Panc1 (cell line): ENCODE measurements at regions not wholly inside any gene's neighbourhood (a gene's known extent, or its start where the extent isn't known, plus 50 kb on each side); places are given as distances from the start of the nearest gene placed in this dataset.

Source experiments
- ATAC-seq: fragments of 200-7000 bp; cut with Tn5 transposase; 2 replicates; pipeline ENCODE4 v1.9.1; 2020; ENCODE audit warnings: mild to moderate bottlenecking, moderate library complexity
- BruUV-seq: library from RNA; stranded (reverse); fragments of 400-500 nt; replicated peaks from 2 replicates; lab custom pipeline; 2021; lab: Mats Ljungman, UMichigan
- CTCF ChIA-PET: fragments of 300-600 bp; sonication (Branson Sonifier 250); formaldehyde crosslinking; loops from one replicate; lab custom pipeline; 2022; ENCODE audit warnings: antibody characterized with exemption; lab: Charles Lee
- POLR2A ChIA-PET: fragments of 300-600 bp; sonication (Branson Sonifier 250); formaldehyde crosslinking; loops from one replicate; lab custom pipeline; 2022; ENCODE audit warnings: antibody characterized with exemption; lab: Charles Lee
- DNase-seq: peaks from one replicate; pipeline ENCODE4 v3.0.0-alpha.2; 2010; ENCODE audit warnings: low read depth, low spot score
- H3K27ac ChIP-seq: 2 replicates; pipeline ENCODE4 v1.5.1; 2011; ENCODE audit warnings: mild to moderate bottlenecking, low read length, inconsistent platforms
- H3K27me3 ChIP-seq: fragments of 200-500 bp; sonication (Bioruptor generic); 2 replicates; pipeline ENCODE4 v1.6.0; 2014; ENCODE audit warnings: low read length, inconsistent platforms; ENCODE audit not compliant: control insufficient read depth, insufficient read depth
- H3K36me3 ChIP-seq: fragments of 200-500 bp; sonication (Bioruptor generic); 2 replicates; pipeline ENCODE4 v1.5.1; 2014; ENCODE audit warnings: inconsistent platforms, mild to moderate bottlenecking, low read length, moderate library complexity; ENCODE audit not compliant: control insufficient read depth, insufficient read depth
- H3K4me1 ChIP-seq: 2 replicates; pipeline ENCODE4 v1.5.1; 2011; ENCODE audit warnings: inconsistent platforms, mild to moderate bottlenecking, low read length, moderate library complexity; ENCODE audit not compliant: control insufficient read depth, insufficient read depth
- H3K4me3 ChIP-seq, 2 experiments: 2 replicates each; pipeline ENCODE4 v1.5.1; 2011 to 2012; ENCODE audit warnings: low read depth in 2 of 2, low read length in 2 of 2, mild to moderate bottlenecking in 2 of 2, inconsistent platforms in 1 of 2, moderate library complexity in 1 of 2
- H3K9me3 ChIP-seq: fragments of 200-500 bp; sonication (Bioruptor generic); 2 replicates; pipeline ENCODE4 v1.5.1; 2014; ENCODE audit warnings: low read depth, mild to moderate bottlenecking, inconsistent platforms, low read length, moderate library complexity; ENCODE audit not compliant: control insufficient read depth, insufficient read depth
- CTCF ChIP-seq: fragments of 450-650 bp; IDR thresholded peaks from 2 replicates; pipeline ENCODE4 v1.5.1; 2017; ENCODE audit warnings: mild to moderate bottlenecking
- POLR2AphosphoS5 ChIP-seq: IDR thresholded peaks from 2 replicates; pipeline ENCODE4 v1.6.1; 2012; ENCODE audit warnings: mild to moderate bottlenecking, low read depth, low read length, moderate library complexity
- REST ChIP-seq, 2 experiments: IDR thresholded peaks; 2 replicates each; pipeline ENCODE4 v1.6.1; 2011 to 2012; ENCODE audit warnings: low read depth in 2 of 2, control low read depth in 1 of 2, low read length in 1 of 2, mild to moderate bottlenecking in 1 of 2, moderate library complexity in 1 of 2; ENCODE audit not compliant: insufficient read depth in 1 of 2
- SIN3A ChIP-seq: IDR thresholded peaks from 2 replicates; pipeline ENCODE4 v1.6.1; 2012; ENCODE audit warnings: low read depth, mild to moderate bottlenecking, low read length, moderate library complexity, borderline replicate concordance; ENCODE audit not compliant: insufficient read depth
- TCF7L2 ChIP-seq: IDR thresholded peaks from 2 replicates; pipeline ENCODE4 v1.6.1; 2011; ENCODE audit warnings: mild to moderate bottlenecking, low read depth, low read length, inconsistent platforms
- in situ Hi-C: cut with HindIII; loops from 2 replicates; pipeline ENCODE4 v1.10.0; 2016; ENCODE audit warnings: low sequenced_read_pairs, low pct_unique_long_range_greater_than_20kb
- intact Hi-C: fragments of 100-400 bp; cut with micrococcal nuclease; formaldehyde crosslinking; loops from one replicate; pipeline ENCODE4 v1.10.0; 2022; ENCODE audit not compliant: unreplicated experiment

GRCh38 chr18:33507019-33507418 is 66.5 kb upstream of the CCDC178 start:
- Histone ChIP-seq H3K27me3 (no peaks in the 10 kb centered on the region), H3K27ac (no peak overlapping the region), H3K4me1 (no peaks in the 10 kb centered on the region), H3K9me3 (no peaks in the 10 kb centered on the region), H3K4me3 (no peak overlapping the region), H3K36me3 (no peaks in the 10 kb centered on the region)
- no peak for TF ChIP-seq POLR2AphosphoS5
- no peak for TF ChIP-seq CTCF
- no peak for TF ChIP-seq SIN3A
- TF ChIP-seq TCF7L2 = no peak
- TF ChIP-seq REST (IDR thresholded peaks at IDR 0.05; ENCODE audit: insufficient read depth in 1 of 2, low read depth in 2 of 2, low read length in 1 of 2) = no peak
- intact Hi-C loops (no loop called here), in situ Hi-C loops (no loop called here)
- POLR2A ChIA-PET = no interaction called here
- ATAC-seq (no peak), DNase-seq (no peak)
- no TSS peak for BruUV-seq
- CTCF ChIA-PET = no interaction called here

- ChIA-PET CTCF (no interaction called here), POLR2A (no interaction called here)
- Histone ChIP-seq H3K9me3 (no peaks in the 10 kb centered on the region), H3K27me3 (no peaks in the 10 kb centered on the region), H3K27ac (no peak overlapping the region), H3K36me3 (no peaks in the 10 kb centered on the region), H3K4me1 (no peaks in the 10 kb centered on the region), H3K4me3 (no peak overlapping the region)
- TF ChIP-seq CTCF (no peak), REST (IDR thresholded peaks at IDR 0.05; ENCODE audit: insufficient read depth in 1 of 2, low read depth in 2 of 2, low read length in 1 of 2) (no peak), POLR2AphosphoS5 (no peak), SIN3A (no peak), TCF7L2 (no peak)
- no peak for DNase-seq
- in situ Hi-C loops (no loop called here), intact Hi-C loops (no loop called here)
- ATAC-seq = no peak
- BruUV-seq = no TSS peak
Measured at GRCh38 chr18:33505798-33506197, 65.3 kb upstream of the CCDC178 start.
